Activated effector memory CD4-positive, alpha-beta T cell treated with Interleukin-2 at 50 U/mL for 16 hours (primary cell): ENCODE measurements at regions not wholly inside any gene's neighbourhood (a gene's known extent, or its start where the extent isn't known, plus 50 kb on each side); places are given as distances from the start of the nearest gene placed in this dataset.
A peak's percentile ranks its signal among the peaks of the same experiment; 100 is the strongest.

Source experiments
- DNase-seq: peaks from one replicate; pipeline ENCODE4 v3.0.0-alpha.2; 2020

- peak; percentile 65 for DNase-seq
Observed at GRCh38 chr11:76721755-76722677, 51.5 kb upstream of the LRRC32 start.

DNA sequence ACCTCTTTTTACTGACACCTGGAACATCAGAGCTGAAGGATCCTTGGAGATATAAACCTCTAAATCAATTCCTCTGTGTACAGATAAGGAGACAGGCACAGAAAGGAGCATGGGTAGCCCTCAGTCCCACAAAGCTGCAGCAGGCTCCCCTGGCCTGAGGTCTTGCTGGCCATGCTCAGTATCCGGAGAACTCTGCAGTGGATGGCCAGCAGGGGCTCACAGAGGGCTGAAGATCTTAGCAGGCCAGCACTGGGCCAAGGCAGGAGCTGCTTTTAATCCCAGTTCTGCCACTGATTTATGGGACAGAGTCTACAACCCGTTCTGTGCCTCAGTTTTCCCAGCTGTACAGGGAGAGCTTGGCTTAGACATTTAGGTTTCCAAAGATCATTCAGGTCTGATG, 52.6 kb upstream of the LRRC32 start:
- no peak for DNase-seq

GRCh38 chr11:76723548-76723947, 53.0 kb upstream of the LRRC32 start:
- DNase-seq, result no peak

- DNase-seq, result no peak
Observed at GRCh38 chr11:76724171-76724768, 53.7 kb upstream of the LRRC32 start.

- DNase-seq, result no peak
Observed at GRCh38 chr11:76728227-76728626, 54.9 kb upstream of the TSKU start.

- no peak for DNase-seq
Observed at GRCh38 chr11:76728778-76729177, 54.4 kb upstream of the TSKU start.

GRCh38 chr11:76729214-76729613, 53.9 kb upstream of the TSKU start:
- DNase-seq, result no peak

DNA sequence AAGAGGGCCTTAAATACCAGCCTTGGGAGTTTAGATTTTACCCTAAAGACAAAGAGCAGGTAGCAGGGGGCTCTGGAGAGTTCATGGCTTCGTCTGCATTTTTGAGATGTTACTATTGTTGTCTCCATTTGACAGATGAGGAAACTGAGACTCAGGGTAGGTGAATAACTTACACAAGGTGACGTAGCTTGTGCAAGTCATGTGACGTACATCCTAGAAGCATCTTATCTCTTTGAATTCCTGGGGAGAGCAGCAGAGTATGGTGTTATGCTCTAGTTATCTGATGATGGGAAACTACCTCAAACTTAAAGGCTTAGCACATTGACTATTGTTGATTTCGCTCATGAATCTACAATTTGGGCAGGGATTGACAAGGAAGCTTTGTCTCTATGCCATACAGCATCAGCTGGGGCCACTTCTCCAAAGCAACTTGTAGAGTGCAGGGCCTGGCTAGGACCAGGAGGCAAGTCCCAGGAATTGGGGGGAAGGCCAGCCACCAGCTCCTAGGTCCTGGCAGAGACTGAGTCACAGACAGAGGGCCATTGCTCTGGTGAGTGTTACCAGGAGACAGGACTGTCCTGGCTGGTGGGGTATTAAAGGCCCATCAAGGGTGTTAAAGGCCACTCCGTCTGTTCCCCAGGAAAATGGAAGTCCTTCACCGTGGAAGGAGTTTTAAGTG, 52.1 kb upstream of the TSKU start:
- DNase-seq, result no peak

GRCh38 chr11:76732643-76733042, 50.5 kb upstream of the TSKU start:
- DNase-seq, result no peak
